ENCODE measurements at regions not wholly inside any gene's neighbourhood (a gene's known extent, or its start where the extent isn't known, plus 50 kb on each side); places are given as distances from the start of the nearest gene placed in this dataset.

DNA sequence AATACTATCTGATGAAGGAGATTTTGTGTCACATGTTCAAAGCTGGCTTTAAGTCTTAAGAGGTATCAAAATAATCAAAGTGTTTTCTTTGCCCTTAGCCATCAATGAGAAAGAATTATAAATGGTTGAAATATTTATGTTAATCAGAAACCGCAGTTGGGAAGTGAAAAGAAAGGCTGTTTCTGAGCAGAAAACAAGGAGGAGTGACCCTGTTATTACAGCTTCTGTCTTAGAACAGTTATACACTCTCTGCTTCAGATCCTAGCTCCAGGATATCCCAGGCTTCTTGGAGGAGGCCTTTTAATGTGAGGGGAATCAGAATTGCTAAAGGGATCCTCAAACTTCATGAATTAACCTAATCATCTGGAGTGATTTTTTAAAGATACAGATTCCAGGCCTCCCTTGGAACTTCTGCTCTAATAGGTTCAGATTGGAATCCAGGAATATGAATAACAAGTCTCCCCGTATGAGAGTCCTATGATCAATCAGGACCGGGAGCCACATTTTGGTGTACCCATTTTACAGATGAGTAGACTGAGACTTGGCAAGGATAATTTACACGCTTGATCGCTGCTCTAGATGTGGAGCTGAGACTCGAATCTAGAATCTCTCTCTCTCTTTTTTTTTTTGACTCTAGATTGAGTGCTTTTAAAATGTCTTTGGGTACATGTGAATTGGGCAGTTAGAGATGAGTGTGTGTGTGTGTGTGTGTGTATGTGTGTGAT lies 50.8 kb upstream of the JAG1 start:
- no peak for FAIRE-seq

- no peak for FAIRE-seq
Observed at GRCh38 chr20:10728873-10729670, 55.3 kb upstream of the JAG1 start.

GRCh38 chr20:10729785-10730184 lies 56.0 kb upstream of the JAG1 start:
- no peak for FAIRE-seq

- no peak for FAIRE-seq
Observed at GRCh38 chr20:10730629-10731183, 56.9 kb upstream of the JAG1 start.

- FAIRE-seq, result no peak
Observed at GRCh38 chr20:10731190-10731965, 57.6 kb upstream of the JAG1 start.

DNA sequence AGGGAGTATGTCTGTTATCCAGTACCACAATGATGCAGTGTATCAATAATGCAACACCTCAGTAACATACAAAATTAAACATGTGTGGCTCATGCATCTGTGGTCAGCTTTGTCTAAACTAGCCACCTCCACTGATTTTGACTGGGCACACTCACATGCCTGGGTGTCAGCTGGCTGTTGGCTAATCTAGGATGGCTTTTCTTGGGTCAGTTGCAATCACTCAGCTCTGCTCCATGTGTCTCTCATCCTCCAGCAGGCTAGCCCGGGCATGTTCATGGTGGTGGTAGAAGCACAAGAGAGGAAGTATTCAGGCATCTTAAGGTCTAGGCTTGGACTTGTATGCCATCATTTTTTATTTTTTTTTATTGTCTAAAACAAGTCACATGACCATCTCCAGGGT lies 59.3 kb upstream of the JAG1 start:
- FAIRE-seq, result no peak

- FAIRE-seq, result no peak
Observed at GRCh38 chr20:10735195-10735949, 61.6 kb upstream of the JAG1 start.

- no peak for FAIRE-seq
Observed at GRCh38 chr20:10739134-10739533, 65.3 kb upstream of the JAG1 start.

- no peak for FAIRE-seq
Observed at GRCh38 chr20:10739566-10739965, 65.8 kb upstream of the JAG1 start.

DNA sequence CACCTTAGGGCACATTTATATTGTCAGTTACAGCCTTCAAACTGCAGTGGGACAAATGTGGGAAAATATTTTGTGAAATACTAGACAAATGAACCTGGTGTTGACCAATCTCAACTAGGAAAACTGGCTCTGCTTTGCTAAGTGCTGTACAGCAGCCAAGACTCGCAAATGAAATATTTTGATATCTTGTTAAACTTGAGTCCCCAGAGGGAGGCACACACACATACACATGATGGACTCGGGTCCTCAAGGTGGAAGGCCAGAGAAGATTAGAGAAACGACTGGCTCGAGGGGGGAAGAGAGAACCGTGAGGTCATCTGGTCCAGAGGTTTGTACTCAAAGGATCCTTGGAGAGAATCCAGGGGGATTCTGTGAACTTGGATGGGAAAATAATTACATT lies 67.3 kb upstream of the JAG1 start:
- FAIRE-seq, result no peak

DNA sequence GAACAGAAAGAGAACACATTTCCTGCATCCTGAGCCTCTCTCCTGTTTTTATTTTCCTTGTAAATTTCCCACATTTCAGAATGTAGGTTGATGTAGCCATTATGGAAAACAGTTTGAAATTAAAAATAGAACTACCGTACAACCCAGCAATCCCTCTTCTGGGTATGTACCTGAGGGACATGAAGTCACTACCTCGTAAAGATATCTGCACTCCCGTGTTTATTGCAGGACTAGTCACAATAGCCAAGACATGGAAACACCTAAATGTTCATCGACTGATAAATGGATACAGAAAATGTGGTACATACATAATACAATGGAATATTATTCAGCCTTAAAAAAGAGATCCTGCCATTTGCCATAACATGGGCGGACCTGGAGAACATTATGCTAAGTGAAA lies 72.0 kb upstream of the JAG1 start:
- FAIRE-seq, result no peak

GRCh38 chr20:10747019-10747418 lies 73.2 kb upstream of the JAG1 start:
- no peak for FAIRE-seq

DNA sequence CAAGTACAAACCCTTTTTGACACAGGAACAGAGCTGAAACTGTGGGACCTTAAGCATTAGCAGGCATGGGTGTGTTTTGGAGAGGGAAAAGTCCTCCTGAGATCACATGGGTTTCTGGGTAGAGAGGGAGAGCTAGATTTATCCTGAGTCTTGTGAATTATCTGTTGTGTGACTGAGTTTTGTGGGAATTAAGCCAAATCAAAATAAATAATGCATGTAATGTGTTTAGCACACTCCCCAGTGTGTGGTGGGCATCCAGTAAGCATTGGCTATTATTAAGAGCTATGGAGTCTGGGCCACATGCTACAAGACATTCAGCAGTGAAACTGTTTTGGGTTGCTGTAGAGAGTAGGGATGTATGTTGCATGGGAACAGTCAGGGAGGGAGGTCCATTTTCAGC lies 75.3 kb upstream of the JAG1 start:
- FAIRE-seq, result no peak

- FAIRE-seq, result no peak
Observed at GRCh38 chr20:10752206-10752605, 78.4 kb upstream of the JAG1 start.

GRCh38 chr20:10754824-10755223 lies 81.0 kb upstream of the JAG1 start:
- FAIRE-seq, result no peak

DNA sequence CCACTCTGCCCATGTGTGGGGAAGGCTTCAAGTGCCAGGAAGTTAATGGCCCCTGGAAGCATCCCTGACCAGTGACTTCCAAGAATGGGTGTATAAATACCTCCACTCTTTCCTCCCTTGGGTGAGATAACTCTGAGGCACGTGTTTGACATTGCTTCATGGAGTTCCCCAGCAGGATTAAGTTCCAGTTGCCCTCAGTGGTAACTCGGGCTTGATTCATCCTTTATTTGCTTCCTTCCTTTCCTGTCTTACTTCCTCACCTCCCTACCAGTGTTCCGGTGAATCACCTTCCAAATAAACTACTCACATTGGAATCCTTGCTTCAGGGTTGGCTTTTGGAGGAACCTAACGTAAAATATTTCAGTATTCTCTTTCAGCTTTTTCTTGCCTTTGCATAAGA lies 84.6 kb upstream of the JAG1 start:
- no peak for FAIRE-seq

- no peak for FAIRE-seq
Observed at GRCh38 chr20:10761232-10761631, 87.4 kb upstream of the JAG1 start.

DNA sequence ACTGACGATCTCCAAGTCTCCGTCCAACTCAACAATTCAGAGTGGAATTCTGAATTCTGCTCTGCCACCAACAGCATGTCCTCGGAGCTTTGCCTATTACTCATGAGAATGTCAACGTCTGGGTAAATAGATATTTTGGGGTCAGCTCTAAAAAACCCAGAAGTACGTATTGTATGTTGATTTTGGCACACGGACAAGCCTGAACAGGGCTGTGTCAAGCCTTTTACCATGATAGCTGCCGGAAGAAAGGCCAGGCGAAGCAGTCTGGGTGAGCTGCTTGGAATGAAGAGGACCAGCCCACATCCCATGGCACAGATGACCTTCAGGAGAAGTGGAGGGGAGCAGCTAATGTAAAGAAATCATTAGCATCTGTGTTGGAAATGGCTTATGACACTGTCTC lies 88.0 kb upstream of the JAG1 start:
- no peak for FAIRE-seq

GRCh38 chr20:10762216-10762615 lies 88.4 kb upstream of the JAG1 start:
- FAIRE-seq, result no peak

- no peak for FAIRE-seq
Observed at GRCh38 chr20:10763112-10763511, 89.3 kb upstream of the JAG1 start.

- FAIRE-seq, result no peak
Observed at GRCh38 chr20:10769700-10770099, 95.9 kb upstream of the JAG1 start.

DNA sequence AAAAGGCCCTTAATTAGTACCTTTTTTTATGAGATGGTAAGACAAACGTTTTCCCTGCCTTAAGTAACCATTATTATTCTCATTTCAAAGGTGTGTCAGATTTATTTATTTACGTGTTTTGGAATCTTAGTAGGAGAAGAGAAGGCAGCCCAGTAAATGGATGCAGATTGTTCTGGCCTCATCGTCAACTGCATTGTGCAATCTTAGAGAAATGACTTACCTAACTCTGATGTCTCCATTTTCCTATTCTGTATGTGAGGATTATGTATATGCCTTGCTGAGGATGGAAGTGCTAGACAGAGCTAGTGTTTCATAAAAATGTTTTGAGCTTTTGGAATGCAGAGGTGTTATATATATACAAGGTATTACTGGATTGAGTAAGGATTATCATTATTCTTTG lies 97.0 kb upstream of the JAG1 start:
- FAIRE-seq, result no peak
